Liver (tissue), 3 donors: ENCODE measurements at regions not wholly inside any gene's neighbourhood (a gene's known extent, or its start where the extent isn't known, plus 50 kb on each side); places are given as distances from the start of the nearest gene placed in this dataset.

ENCODE experiments used
- ATF3 ChIP-seq: IDR thresholded peaks from 2 replicates; pipeline ENCODE4 v1.6.1; 2016; ENCODE audit warnings: antibody characterized with exemption
- EGR1 ChIP-seq, 2 donors: IDR thresholded peaks; 2 replicates each; pipeline ENCODE4 v1.6.1; 2016 to 2018; ENCODE audit warnings: antibody characterized with exemption in 2 of 2, low read depth in 2 of 2
- HNF4A ChIP-seq, 2 donors: conservative IDR thresholded peaks; 2 replicates each; pipeline ENCODE4 v1.6.1; 2016; ENCODE audit warnings: antibody characterized with exemption in 2 of 2, mild to moderate bottlenecking in 2 of 2
- JUND ChIP-seq, 2 donors: IDR thresholded peaks; 2 replicates each; pipeline ENCODE4 v1.6.1; 2016; ENCODE audit warnings: antibody characterized with exemption in 2 of 2
- RXRA ChIP-seq, 2 donors: IDR thresholded peaks; 2 replicates each; pipeline ENCODE4 v1.6.1; 2017 to 2018; ENCODE audit warnings: antibody characterized with exemption in 2 of 2, mild to moderate bottlenecking in 1 of 2
- YY1 ChIP-seq: IDR thresholded peaks from 2 replicates; pipeline ENCODE4 v1.6.1; 2016; ENCODE audit warnings: antibody characterized with exemption, mild to moderate bottlenecking
- TF ChIP-seq, protein P1 (sequence below): fragments of 150-350 bp; IDR thresholded peaks from 2 replicates; pipeline ENCODE4 v1.5.1; 2017; ENCODE audit warnings: improper control_type of control experiment, low read depth, low read length; ENCODE audit not compliant: missing input control
- donor health status: healthy.
- donor health status: healthy.

DNA sequence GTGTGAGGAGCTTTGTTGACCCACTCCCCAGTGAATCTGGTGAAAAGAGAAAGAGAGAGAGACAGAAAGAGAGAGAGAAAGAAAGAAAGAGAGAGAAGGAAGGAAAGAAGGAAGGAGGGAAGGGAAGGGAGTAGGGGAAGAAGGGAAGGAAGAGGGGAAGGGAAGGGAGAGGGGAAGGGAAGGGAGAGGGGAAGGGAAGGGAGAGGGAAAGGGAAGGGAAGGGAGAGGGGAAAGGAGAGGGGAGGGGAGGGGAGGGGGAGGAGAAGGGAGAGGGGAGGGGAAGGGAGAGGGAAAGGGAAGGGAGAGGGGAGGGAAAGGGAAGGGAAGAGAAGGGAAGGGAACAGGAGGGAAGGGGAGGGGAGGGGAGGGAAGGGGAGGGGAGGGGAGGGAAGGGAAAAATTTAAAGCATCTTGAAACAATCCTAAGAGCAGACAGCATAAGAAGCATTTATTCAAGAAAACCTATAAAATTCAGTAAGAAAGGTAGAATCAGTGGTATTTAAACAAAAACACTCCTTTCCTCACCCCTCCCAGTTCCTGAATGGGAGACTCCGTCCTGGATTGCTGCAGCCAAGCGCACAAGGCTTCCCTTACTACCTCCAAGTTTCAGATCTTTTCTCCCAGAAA lies 846.2 kb upstream of the POM121L12 start:
- TF ChIP-seq YY1 (no peak), EGR1 (IDR thresholded peaks at IDR 0.05; ENCODE audit: low read depth in 2 of 2) (no peak), HNF4A (conservative IDR thresholded peaks at IDR 0.05) (no peak), ATF3 (no peak), JUND (IDR thresholded peaks at IDR 0.05) (no peak), RXRA (IDR thresholded peaks at IDR 0.05) (no peak)
- TF ChIP-seq, protein P1, sequence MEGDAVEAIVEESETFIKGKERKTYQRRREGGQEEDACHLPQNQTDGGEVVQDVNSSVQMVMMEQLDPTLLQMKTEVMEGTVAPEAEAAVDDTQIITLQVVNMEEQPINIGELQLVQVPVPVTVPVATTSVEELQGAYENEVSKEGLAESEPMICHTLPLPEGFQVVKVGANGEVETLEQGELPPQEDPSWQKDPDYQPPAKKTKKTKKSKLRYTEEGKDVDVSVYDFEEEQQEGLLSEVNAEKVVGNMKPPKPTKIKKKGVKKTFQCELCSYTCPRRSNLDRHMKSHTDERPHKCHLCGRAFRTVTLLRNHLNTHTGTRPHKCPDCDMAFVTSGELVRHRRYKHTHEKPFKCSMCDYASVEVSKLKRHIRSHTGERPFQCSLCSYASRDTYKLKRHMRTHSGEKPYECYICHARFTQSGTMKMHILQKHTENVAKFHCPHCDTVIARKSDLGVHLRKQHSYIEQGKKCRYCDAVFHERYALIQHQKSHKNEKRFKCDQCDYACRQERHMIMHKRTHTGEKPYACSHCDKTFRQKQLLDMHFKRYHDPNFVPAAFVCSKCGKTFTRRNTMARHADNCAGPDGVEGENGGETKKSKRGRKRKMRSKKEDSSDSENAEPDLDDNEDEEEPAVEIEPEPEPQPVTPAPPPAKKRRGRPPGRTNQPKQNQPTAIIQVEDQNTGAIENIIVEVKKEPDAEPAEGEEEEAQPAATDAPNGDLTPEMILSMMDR: no peak
